GM21723 (cell line): ENCODE measurements at regions not wholly inside any gene's neighbourhood (a gene's known extent, or its start where the extent isn't known, plus 50 kb on each side); places are given as distances from the start of the nearest gene placed in this dataset.
"Not testable (repeated sequence)": the region's sequence is repeated elsewhere in the genome, so short reads cannot be mapped to it uniquely, and the experiment has no call there.

Source experiments
- ATAC-seq: cut with Tn5 transposase; IDR thresholded peaks from one replicate; pipeline ENCODE4 v1.9.1; 2021; ENCODE audit warnings: mild to moderate bottlenecking, moderate library complexity; ENCODE audit not compliant: unreplicated experiment

GRCh38 chr6:170067923-170068360, 222.9 kb downstream of the DLL1 start:
- no peak for ATAC-seq

DNA sequence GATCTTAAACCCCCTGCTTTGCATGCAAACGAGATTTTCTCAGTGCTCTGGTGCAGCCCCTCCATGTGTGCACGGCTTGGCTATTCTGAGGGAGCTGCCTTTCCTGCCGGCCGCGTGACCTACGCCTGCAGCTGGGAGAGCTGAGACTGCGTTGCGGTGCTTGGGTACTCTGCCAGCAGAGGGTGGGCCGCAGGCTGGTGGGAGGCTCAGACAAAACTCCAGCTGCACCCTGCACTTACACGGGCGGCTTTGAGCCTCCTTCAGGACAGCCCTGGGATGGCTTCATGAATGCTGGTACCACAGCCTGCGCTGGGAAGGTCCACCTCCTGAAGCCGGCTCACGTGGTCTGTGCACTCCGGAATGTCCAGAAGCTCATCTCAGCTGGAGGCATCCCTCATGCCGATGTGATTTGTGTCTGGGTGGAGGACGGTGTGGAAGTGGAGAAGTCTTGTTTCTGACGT, 223.7 kb downstream of the DLL1 start:
- ATAC-seq, result no peak

GRCh38 chr6:170066679-170067078, 224.2 kb downstream of the DLL1 start:
- no peak for ATAC-seq

- no peak for ATAC-seq
Measured at GRCh38 chr6:170063851-170064602, 226.9 kb downstream of the DLL1 start.

DNA sequence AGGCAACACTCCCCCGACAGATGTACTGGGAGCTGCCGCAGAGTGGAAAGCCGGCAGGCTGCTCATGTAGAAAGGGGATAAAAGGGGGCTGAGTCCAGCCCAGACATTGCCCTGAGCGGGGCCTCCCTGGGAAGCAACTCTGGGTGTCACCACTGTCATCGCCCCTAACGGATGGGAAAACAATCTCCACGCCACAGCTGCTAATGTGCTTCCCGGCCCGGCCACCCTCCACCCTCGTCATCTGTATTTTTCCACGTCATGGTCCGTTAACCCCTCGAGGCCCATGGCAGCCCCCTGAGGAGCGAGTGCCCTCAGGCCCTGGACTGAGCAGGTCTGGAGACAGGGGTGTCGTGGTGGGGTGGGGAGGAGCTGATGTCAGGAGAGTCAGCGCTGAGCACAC, 227.4 kb downstream of the DLL1 start:
- no peak for ATAC-seq

DNA sequence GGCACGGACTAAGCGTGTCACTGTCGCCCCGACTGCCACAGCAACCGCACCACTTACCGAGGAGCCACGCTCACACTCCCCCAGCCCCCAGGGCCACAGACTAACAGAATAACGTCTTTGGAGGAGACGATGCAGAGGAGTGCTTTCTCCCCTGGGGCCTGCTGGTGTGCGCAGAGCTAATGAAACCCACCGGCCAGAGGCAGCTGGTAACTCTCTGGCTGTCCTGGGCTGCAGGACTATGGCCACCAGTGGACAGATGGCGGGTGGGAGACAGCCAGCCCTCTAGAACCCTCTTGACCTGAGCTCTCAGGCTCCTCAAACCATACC, 228.0 kb downstream of the DLL1 start:
- ATAC-seq, result no peak

GRCh38 chr6:170062209-170062914, 228.5 kb downstream of the DLL1 start:
- ATAC-seq, result no peak

DNA sequence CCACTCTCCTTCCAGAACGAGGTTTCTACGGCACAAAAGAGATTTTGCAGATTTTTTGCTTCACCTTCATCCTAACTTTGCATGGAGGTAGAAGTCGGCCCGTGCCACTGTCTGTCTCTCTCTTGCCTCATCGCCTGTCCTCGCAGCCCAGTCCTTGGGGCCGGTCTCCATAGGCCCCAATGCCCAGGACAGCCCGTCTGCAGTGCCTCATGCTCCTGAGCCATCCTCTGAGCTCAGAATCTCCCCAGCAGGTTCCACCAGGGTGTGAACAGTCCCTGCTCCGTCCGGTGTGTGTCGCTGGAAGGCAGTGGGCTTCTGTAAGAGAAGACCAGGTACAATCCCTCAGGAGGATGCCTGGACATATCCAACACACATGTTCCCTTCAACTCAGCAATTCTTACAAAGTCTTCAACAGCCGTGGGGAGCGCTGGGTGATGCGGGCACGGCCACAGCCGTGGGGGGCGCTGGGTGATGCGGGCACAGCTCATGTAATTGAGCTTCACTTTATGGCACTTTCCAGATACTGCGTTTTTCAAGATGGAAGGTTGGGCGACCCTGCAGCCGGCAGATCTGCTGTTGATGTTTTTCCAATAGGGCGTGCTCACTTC, 231.9 kb downstream of the DLL1 start:
- no peak for ATAC-seq

GRCh38 chr6:170057961-170058877, 232.7 kb downstream of the DLL1 start:
- no peak for ATAC-seq

DNA sequence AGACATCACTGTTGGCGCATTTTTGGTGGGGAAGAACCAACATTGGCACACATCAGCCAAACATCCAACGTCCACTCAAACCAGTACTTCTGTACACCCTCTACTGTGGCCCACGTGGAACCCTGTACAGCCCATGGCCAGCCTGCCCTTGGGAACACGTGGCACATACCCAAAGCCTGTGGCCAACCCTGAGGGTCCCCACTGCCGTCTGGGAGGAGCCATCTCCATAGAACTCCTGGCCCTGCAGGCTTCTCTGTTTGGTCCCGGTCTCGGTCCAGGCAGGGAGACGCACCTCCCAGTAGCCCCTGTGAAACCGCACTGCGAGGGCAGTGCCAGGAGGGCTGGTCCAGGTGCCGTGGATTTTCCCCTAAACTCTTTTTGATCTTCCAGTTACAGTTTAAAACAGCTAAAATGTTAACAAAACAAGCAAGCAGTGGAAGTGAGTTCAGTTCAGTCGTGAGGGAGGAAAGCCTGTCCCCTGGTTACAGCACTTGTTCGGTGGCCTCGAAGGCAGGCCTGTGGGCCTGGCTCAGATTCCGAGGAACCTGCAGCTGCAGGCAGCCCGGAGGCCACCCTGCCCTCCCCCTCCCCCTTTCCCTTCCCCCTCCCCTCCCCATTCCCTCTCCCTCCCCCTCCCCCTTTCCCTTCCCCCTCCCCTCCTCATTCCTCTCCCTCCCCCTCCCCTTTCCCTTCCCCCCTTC, 233.7 kb downstream of the DLL1 start:
- ATAC-seq, result no peak

DNA sequence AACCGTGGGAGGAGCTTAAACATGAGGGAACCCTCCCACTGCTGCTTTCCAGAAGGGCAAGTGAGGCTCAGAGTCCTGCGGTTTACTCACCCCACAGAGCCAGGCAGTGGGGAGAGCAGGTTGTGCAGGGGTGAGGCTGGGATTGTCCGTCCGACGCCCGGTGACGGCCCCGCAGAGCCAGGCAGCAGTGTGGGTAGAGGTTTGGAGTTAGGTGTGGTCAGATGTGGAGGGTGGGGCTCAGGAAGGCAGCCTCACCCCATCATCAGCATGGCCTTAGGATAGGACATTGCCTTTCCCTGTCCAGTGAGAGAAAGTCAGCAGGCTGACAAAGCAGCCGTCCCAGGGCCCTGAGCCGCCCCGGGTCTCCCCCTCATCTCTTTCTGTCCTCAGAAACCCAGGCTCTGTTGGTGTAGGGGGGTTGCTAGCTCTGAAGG, 234.6 kb downstream of the DLL1 start:
- no peak for ATAC-seq

- ATAC-seq, result not testable (repeated sequence)
Measured at GRCh38 chr6:170055797-170056196, 235.1 kb downstream of the DLL1 start.

GRCh38 chr6:170053966-170054661, 236.8 kb downstream of the DLL1 start:
- no peak for ATAC-seq

DNA sequence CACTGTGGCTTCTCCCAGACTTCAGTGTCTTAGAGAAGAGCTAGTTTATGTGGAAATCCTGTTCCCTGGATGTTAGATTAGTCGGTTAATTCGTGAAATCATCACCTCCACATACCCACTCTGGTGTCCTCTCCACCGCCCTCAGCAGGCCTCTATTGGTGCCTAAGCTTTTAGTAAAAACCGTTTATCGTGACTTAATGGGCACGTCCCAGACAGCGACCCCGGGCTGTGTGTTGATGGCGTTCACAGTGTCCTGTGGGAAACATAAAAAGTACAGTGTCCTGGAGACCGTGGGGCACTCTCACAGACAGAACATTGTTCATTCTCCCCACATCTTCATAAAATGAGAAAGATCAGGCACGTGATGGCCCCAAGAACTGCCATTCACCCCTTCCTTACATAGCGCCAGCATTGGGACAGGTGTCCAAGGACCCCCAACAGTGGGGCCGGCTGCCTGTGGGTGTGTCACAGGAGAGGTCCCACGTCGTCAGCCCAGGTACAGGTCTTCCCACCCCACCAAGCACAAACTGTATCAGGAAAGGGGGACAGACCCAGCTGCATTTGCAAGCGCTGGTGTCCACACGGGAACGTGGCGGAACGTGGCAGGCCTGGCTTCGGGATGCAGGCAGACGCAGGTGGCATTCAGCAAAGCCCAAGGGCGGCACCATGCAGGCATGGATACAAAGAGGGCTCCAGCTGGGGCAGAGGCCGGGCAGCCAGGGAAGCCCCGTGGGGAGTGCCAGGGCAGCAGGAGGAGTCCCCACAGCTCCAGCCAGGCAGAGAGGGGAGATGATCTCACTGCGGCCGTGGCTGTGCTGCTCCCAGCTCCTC, 237.7 kb downstream of the DLL1 start:
- ATAC-seq, result no peak

GRCh38 chr6:170051229-170052172, 239.4 kb downstream of the DLL1 start:
- ATAC-seq, result no peak

- ATAC-seq, result no peak
Measured at GRCh38 chr6:170050591-170051041, 240.3 kb downstream of the DLL1 start.
